Naive thymus-derived CD8-positive, alpha-beta T cell (primary cell): ENCODE measurements at regions not wholly inside any gene's neighbourhood (a gene's known extent, or its start where the extent isn't known, plus 50 kb on each side); places are given as distances from the start of the nearest gene placed in this dataset.
"Not testable (repeated sequence)": the region's sequence is repeated elsewhere in the genome, so short reads cannot be mapped to it uniquely, and the experiment has no call there.

Source experiments
- ATAC-seq, 2 donors: fragments of 150-1000 bp; cut with Tn5 transposase in 1 of 2; sonication (Bioruptor Pico), chemical (Tn5 transposase) in 1 of 2; 1 replicate in 1 of 2; 2 replicates in 1 of 2; pipeline ENCODE4 v1.10.0; 2021; ENCODE audit warnings: mild to moderate bottlenecking in 2 of 2, moderate library complexity in 2 of 2
- POLR2A ChIA-PET: fragments of 350-600 bp; sonication (Branson Sonifier 250); formaldehyde crosslinking; loops from one replicate; lab custom pipeline; 2021; ENCODE audit warnings: antibody characterized with exemption; lab: Charles Lee
- DNase-seq, 10 donors: peaks; one replicate each; pipeline versions ENCODE4 v3.0.0 to v3.0.0-alpha.2; 2020 to 2022
- H3K27ac Mint-ChIP-seq, 10 donors: one replicate each; pipeline ENCODE4 v1.8.0; 2020 to 2022; ENCODE audit warnings: mild to moderate bottlenecking in 10 of 10, mixed read lengths in 10 of 10, moderate library complexity in 4 of 10, inconsistent platforms in 1 of 10
- H3K27me3 Mint-ChIP-seq, 5 donors: one replicate each; pipeline ENCODE4 v1.8.0; 2021 to 2022; ENCODE audit warnings: mixed read lengths in 5 of 5
- H3K36me3 Mint-ChIP-seq, 3 donors: one replicate each; pipeline ENCODE4 v1.8.0; 2020 to 2022; ENCODE audit warnings: mixed read lengths in 3 of 3, mild to moderate bottlenecking in 2 of 3, inconsistent platforms in 1 of 3
- H3K4me1 Mint-ChIP-seq, 4 donors: one replicate each; pipeline ENCODE4 v1.8.0; 2021 to 2022; ENCODE audit warnings: mixed read lengths in 4 of 4
- H3K4me3 Mint-ChIP-seq, 10 donors: one replicate each; pipeline ENCODE4 v1.8.0; 2020 to 2022; ENCODE audit warnings: mild to moderate bottlenecking in 10 of 10, mixed read lengths in 10 of 10, moderate library complexity in 6 of 10, inconsistent platforms in 1 of 10
- H3K9me3 Mint-ChIP-seq, 9 donors: one replicate each; pipeline ENCODE4 v1.8.0; 2020 to 2022; ENCODE audit warnings: mixed read lengths in 9 of 9, mild to moderate bottlenecking in 3 of 9, inconsistent platforms in 1 of 9, moderate library complexity in 1 of 9

DNA sequence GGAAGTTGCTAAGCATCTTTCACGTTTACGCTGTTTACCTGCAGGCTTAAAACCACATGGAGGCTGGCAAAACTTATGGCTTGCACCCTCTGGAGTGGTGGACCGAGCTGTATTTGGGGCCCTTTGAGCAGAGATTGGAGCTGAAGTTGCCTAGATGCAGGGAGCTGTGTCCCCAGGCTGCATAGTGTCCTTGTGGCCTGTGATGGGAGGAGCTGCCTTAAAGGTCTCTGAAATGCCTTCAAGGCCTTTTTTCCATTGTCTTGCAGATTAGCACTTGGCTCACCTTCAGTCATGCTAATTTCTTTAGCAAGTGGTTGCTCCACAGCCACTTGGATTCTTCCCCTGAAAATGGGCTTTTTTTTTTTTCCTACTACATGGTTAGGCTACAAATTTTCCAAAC lies 81.5 kb upstream of the CHD1 start:
- DNase-seq, result no peak
- Mint-ChIP-seq H3K9me3 (peaks cover 0 to 14% (median 0%) of the 10 kb centered on the region in 9 donors), H3K4me3 (no peak overlapping the region), H3K4me1 (peaks cover 2 to 6% (median 4%) of the 10 kb centered on the region in 4 donors), H3K36me3 (peaks cover 0 to 6% (median 0%) of the 10 kb centered on the region in 3 donors), H3K27ac (no peak overlapping the region), H3K27me3 (no peaks in the 10 kb centered on the region)
- no peak for ATAC-seq
- POLR2A ChIA-PET, result no interaction called here

GRCh38 chr5:99008009-99008408 lies 79.2 kb upstream of the CHD1 start:
- H3K4me3 Mint-ChIP-seq, result not testable (repeated sequence)
- peaks cover 0 to 14% (median 0%) of the 10 kb centered on the region in 9 donors for H3K9me3 Mint-ChIP-seq

GRCh38 chr5:99005506-99005905 lies 76.7 kb upstream of the CHD1 start:
- H3K36me3 Mint-ChIP-seq, result no peaks in the 10 kb centered on the region
- H3K27ac Mint-ChIP-seq, result peak overlapping the region in 3 of 10 donors; percentile 7 to 48 (median 28)
- no peak for DNase-seq
- no peak for ATAC-seq
- H3K9me3 Mint-ChIP-seq, result peaks cover 0 to 3% (median 0%) of the 10 kb centered on the region in 9 donors
- H3K4me3 Mint-ChIP-seq, result no peak overlapping the region
- no peaks in the 10 kb centered on the region for H3K27me3 Mint-ChIP-seq
- POLR2A ChIA-PET, result interaction anchor here (2.0 kb wide), 1 partner anchor 76 kb away, joined by 14 read pairs; the partner anchor contains the start of gene CHD1
- peaks cover 6 to 32% (median 14%) of the 10 kb centered on the region in 4 donors for H3K4me1 Mint-ChIP-seq

More at GRCh38 chr5:99008009-99008408, 79.2 kb upstream of the CHD1 start:
- H3K27ac Mint-ChIP-seq, ATAC-seq, H3K27me3 Mint-ChIP-seq, H3K36me3 Mint-ChIP-seq, DNase-seq, POLR2A ChIA-PET: not testable (repeated sequence)
- peaks cover 6 to 21% (median 14%) of the 10 kb centered on the region in 4 donors for H3K4me1 Mint-ChIP-seq

- H3K36me3 Mint-ChIP-seq, result no peaks in the 10 kb centered on the region
- DNase-seq (peak in 4 of 10 donors; percentile 13 to 52 (median 27)), ATAC-seq (peak; percentile 99)
- peak overlapping the region in 4 of 10 donors; percentile 7 to 55 (median 18) for H3K27ac Mint-ChIP-seq
- H3K27me3 Mint-ChIP-seq, result no peaks in the 10 kb centered on the region
- H3K4me1 Mint-ChIP-seq, result peaks cover 6 to 32% (median 14%) of the 10 kb centered on the region in 4 donors
- POLR2A ChIA-PET, result interaction anchor here (2.0 kb wide), 1 partner anchor 76 kb away, joined by 14 read pairs; the partner anchor contains the start of gene CHD1
- peaks cover 0 to 3% (median 0%) of the 10 kb centered on the region in 9 donors for H3K9me3 Mint-ChIP-seq
- H3K4me3 Mint-ChIP-seq, result no peak overlapping the region
Measured at GRCh38 chr5:99004960-99005359, 76.2 kb upstream of the CHD1 start.

- no peak overlapping the region for H3K27ac Mint-ChIP-seq
- H3K4me1 Mint-ChIP-seq, result peaks cover 6 to 32% (median 14%) of the 10 kb centered on the region in 4 donors
- ATAC-seq (no peak), DNase-seq (no peak)
- POLR2A ChIA-PET, result no interaction called here
- H3K36me3 Mint-ChIP-seq, result no peaks in the 10 kb centered on the region
- H3K4me3 Mint-ChIP-seq, result no peak overlapping the region
- H3K9me3 Mint-ChIP-seq, result peaks cover 0 to 3% (median 0%) of the 10 kb centered on the region in 9 donors
- no peaks in the 10 kb centered on the region for H3K27me3 Mint-ChIP-seq
Measured at GRCh38 chr5:99000876-99001275, 72.1 kb upstream of the CHD1 start.

- Mint-ChIP-seq H3K4me1 (peaks cover 3 to 26% (median 10%) of the 10 kb centered on the region in 4 donors), H3K9me3 (peaks cover 0 to 3% (median 0%) of the 10 kb centered on the region in 9 donors)
- POLR2A ChIA-PET, result no interaction called here
Measured at GRCh38 chr5:99000221-99000620, 71.4 kb upstream of the CHD1 start.

GRCh38 chr5:98999631-99000030 lies 70.8 kb upstream of the CHD1 start:
- Mint-ChIP-seq H3K4me3 (no peak overlapping the region), H3K4me1 (peaks cover 0 to 20% (median 4%) of the 10 kb centered on the region in 4 donors), H3K36me3 (no peaks in the 10 kb centered on the region), H3K27me3 (no peaks in the 10 kb centered on the region), H3K9me3 (peaks cover 0 to 3% (median 0%) of the 10 kb centered on the region in 9 donors), H3K27ac (no peak overlapping the region)
- ATAC-seq, result no peak
- no peak for DNase-seq
- POLR2A ChIA-PET, result no interaction called here

More at GRCh38 chr5:99000221-99000620, 71.4 kb upstream of the CHD1 start:
- H3K4me3 Mint-ChIP-seq, result no peak overlapping the region
- ATAC-seq, result no peak
- no peak overlapping the region for H3K27ac Mint-ChIP-seq
- no peak for DNase-seq
- no peaks in the 10 kb centered on the region for H3K36me3 Mint-ChIP-seq
- H3K27me3 Mint-ChIP-seq, result no peaks in the 10 kb centered on the region

DNA sequence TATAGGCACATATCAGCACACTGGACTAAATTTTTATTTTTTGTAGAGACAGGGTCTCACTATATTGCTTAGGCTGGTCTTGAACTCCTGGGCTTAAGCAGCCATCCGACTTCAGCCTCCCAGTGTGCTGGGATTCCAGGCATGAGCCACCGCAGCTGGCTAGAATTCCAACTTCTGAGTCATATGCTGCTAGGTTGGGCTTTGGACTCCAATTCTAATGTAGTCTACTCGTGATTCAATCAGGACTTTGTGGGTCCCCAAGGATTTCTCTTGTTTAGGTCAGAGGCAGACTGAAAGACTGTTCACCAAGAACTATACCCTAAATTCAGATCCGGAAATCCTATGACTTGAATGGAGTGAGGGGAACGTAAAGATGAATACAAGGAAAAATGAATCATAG lies 68.2 kb upstream of the CHD1 start:
- peaks cover 2 to 16% (median 9%) of the 10 kb centered on the region in 4 donors for H3K4me1 Mint-ChIP-seq
- no peak for DNase-seq
- no peak overlapping the region for H3K4me3 Mint-ChIP-seq
- no peaks in the 10 kb centered on the region for H3K36me3 Mint-ChIP-seq
- no peak for ATAC-seq
- H3K9me3 Mint-ChIP-seq, result peaks cover 0 to 2% (median 0%) of the 10 kb centered on the region in 9 donors
- no peak overlapping the region for H3K27ac Mint-ChIP-seq
- no peaks in the 10 kb centered on the region for H3K27me3 Mint-ChIP-seq
- POLR2A ChIA-PET, result no interaction called here

DNA sequence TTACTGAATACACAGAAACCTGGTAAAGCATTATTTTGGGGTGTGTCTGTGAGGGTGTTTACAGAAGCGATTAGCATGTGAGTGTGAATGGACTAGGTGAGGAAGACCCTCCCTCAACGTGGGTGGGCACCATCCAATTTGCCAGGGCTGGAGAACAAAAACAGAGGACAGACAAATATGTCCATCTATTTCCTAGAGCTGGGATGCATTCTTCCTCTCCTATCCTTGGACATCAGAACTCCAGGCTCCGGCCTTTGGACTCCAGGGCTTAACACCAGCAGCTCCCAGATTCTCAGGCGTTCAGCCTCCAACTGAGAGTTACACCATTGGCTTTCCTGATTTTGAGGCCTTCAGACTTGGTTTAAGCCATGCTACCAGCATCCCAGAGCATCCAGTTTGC lies 65.8 kb upstream of the CHD1 start:
- POLR2A ChIA-PET, result no interaction called here
- no peak for DNase-seq
- no peaks in the 10 kb centered on the region for H3K9me3 Mint-ChIP-seq
- ATAC-seq, result no peak
- peak overlapping the region in 1 of 10 donors; percentile 50 for H3K27ac Mint-ChIP-seq
- H3K36me3 Mint-ChIP-seq, result no peaks in the 10 kb centered on the region
- no peak overlapping the region for H3K4me3 Mint-ChIP-seq
- H3K4me1 Mint-ChIP-seq, result peaks cover 7 to 16% (median 13%) of the 10 kb centered on the region in 4 donors
- no peaks in the 10 kb centered on the region for H3K27me3 Mint-ChIP-seq

GRCh38 chr5:98993512-98993911 lies 64.7 kb upstream of the CHD1 start:
- peak overlapping the region in 2 of 10 donors; percentile 17 to 62 for H3K27ac Mint-ChIP-seq
- no peaks in the 10 kb centered on the region for H3K36me3 Mint-ChIP-seq
- POLR2A ChIA-PET, result no interaction called here
- ATAC-seq (no peak), DNase-seq (no peak)
- peaks cover 8 to 19% (median 15%) of the 10 kb centered on the region in 4 donors for H3K4me1 Mint-ChIP-seq
- peaks cover 0 to 3% (median 0%) of the 10 kb centered on the region in 9 donors for H3K9me3 Mint-ChIP-seq
- H3K27me3 Mint-ChIP-seq, result no peaks in the 10 kb centered on the region
- H3K4me3 Mint-ChIP-seq, result no peak overlapping the region

- DNase-seq, result no peak
- H3K36me3 Mint-ChIP-seq, result no peaks in the 10 kb centered on the region
- POLR2A ChIA-PET, result no interaction called here
- peaks cover 8 to 19% (median 15%) of the 10 kb centered on the region in 4 donors for H3K4me1 Mint-ChIP-seq
- ATAC-seq, result no peak
- H3K4me3 Mint-ChIP-seq, result no peak overlapping the region
- H3K9me3 Mint-ChIP-seq, result peaks cover 0 to 3% (median 0%) of the 10 kb centered on the region in 9 donors
- H3K27me3 Mint-ChIP-seq, result no peaks in the 10 kb centered on the region
- H3K27ac Mint-ChIP-seq, result no peak overlapping the region
Measured at GRCh38 chr5:98992552-98992951, 63.7 kb upstream of the CHD1 start.

DNA sequence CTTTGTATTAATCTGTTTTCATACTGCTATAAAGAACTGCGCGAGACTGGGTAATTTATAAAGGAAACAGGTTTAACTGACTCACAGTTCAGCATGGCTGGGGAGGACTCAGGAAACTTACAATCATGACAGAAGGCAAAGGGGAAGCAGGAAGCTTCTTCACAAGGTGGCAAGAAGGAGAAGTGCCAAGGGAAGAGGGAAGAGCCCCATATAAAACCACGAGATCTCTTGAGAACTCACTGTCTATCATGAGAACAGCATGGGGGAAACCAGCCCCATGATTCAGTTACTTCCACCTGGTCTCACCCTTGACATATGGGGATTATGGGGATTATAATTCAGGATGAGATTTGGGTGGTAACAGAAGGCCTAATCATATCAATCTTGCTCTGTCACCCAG lies 60.9 kb upstream of the CHD1 start:
- no peaks in the 10 kb centered on the region for H3K36me3 Mint-ChIP-seq
- no peak for DNase-seq
- peaks cover 0 to 3% (median 0%) of the 10 kb centered on the region in 9 donors for H3K9me3 Mint-ChIP-seq
- H3K27me3 Mint-ChIP-seq, result no peaks in the 10 kb centered on the region
- ATAC-seq, result no peak
- H3K4me3 Mint-ChIP-seq, result no peak overlapping the region
- POLR2A ChIA-PET, result no interaction called here
- peaks cover 9 to 19% (median 16%) of the 10 kb centered on the region in 4 donors for H3K4me1 Mint-ChIP-seq
- H3K27ac Mint-ChIP-seq, result peak overlapping the region in 1 of 10 donors; percentile 44

- peaks cover 5 to 12% (median 8%) of the 10 kb centered on the region in 4 donors for H3K4me1 Mint-ChIP-seq
- POLR2A ChIA-PET, result no interaction called here
- ATAC-seq (no peak), DNase-seq (no peak)
- H3K9me3 Mint-ChIP-seq, result peaks cover 0 to 3% (median 0%) of the 10 kb centered on the region in 9 donors
- H3K4me3 Mint-ChIP-seq, result no peak overlapping the region
- H3K36me3 Mint-ChIP-seq, result no peaks in the 10 kb centered on the region
- no peaks in the 10 kb centered on the region for H3K27me3 Mint-ChIP-seq
- no peak overlapping the region for H3K27ac Mint-ChIP-seq
Measured at GRCh38 chr5:98986587-98986986, 57.8 kb upstream of the CHD1 start.

GRCh38 chr5:98982880-98983279 lies 54.1 kb upstream of the CHD1 start:
- Mint-ChIP-seq H3K4me1 (peaks cover 0 to 2% (median under 1%) of the 10 kb centered on the region in 4 donors), H3K27ac (no peak overlapping the region), H3K9me3 (no peaks in the 10 kb centered on the region), H3K36me3 (no peaks in the 10 kb centered on the region), H3K4me3 (no peak overlapping the region), H3K27me3 (no peaks in the 10 kb centered on the region)
- POLR2A ChIA-PET, result no interaction called here
- ATAC-seq, result no peak
- DNase-seq, result no peak
